Uterus (tissue), 3 donors: ENCODE measurements at regions not wholly inside any gene's neighbourhood (a gene's known extent, or its start where the extent isn't known, plus 50 kb on each side); places are given as distances from the start of the nearest gene placed in this dataset.

Source experiments
- DNase-seq, 2 donors: peaks; one replicate each; pipeline ENCODE4 v3.0.0-alpha.2; 2019 to 2020
- H3K27ac ChIP-seq, 2 donors: fragments of 200-600 bp; sonication (generic); 1 replicate in 1 of 2; 2 replicates in 1 of 2; pipeline ENCODE4 v1.5.1; 2016 to 2018
- H3K27me3 ChIP-seq, 2 donors: fragments of 200-600 bp; sonication (generic); one replicate each; pipeline ENCODE4 v1.5.1; 2018 to 2019; ENCODE audit warnings: control low read depth in 1 of 2
- H3K36me3 ChIP-seq, 2 donors: fragments of 200-600 bp; sonication (generic); one replicate each; pipeline ENCODE4 v1.5.1; 2019; ENCODE audit warnings: control low read depth in 1 of 2
- H3K4me1 ChIP-seq, 2 donors: fragments of 200-600 bp; sonication (generic); one replicate each; pipeline ENCODE4 v1.5.1; 2018 to 2019; ENCODE audit warnings: control low read depth in 1 of 2
- H3K4me3 ChIP-seq, 2 donors: fragments of 200-600 bp; sonication (generic); 1 replicate in 1 of 2; 2 replicates in 1 of 2; pipeline ENCODE4 v1.5.1; 2018 to 2019; ENCODE audit warnings: mild to moderate bottlenecking in 1 of 2
- H3K9me3 ChIP-seq, 2 donors: fragments of 200-600 bp; sonication (generic); one replicate each; pipeline ENCODE4 v1.5.1; 2019; ENCODE audit warnings: control low read depth in 1 of 2
- POLR2A ChIP-seq, 2 donors: fragments of 450-650 bp; IDR thresholded peaks; one replicate each; pipeline ENCODE4 v1.6.1; 2016; ENCODE audit warnings: antibody characterized with exemption in 2 of 2, mild to moderate bottlenecking in 1 of 2, moderate library complexity in 1 of 2
- intact Hi-C: fragments of 100-400 bp; cut with DNase I; formaldehyde crosslinking; loops from one replicate; pipeline ENCODE4 v1.15.1; 2023; ENCODE audit warnings: low total_unique reads
- TF ChIP-seq, protein P1 (sequence below), 4 experiments: fragments of 200-600 bp in 2 of 4; fragments of 450-650 bp in 2 of 4; sonication (generic) in 2 of 4; IDR thresholded peaks; one replicate each; pipeline ENCODE4 v1.5.1; 2016 to 2019; ENCODE audit warnings: antibody characterized with exemption in 4 of 4, mild to moderate bottlenecking in 2 of 4, moderate library complexity in 1 of 4
- donor health status: DM: yes; HTN: yes; CAD: no.

DNA sequence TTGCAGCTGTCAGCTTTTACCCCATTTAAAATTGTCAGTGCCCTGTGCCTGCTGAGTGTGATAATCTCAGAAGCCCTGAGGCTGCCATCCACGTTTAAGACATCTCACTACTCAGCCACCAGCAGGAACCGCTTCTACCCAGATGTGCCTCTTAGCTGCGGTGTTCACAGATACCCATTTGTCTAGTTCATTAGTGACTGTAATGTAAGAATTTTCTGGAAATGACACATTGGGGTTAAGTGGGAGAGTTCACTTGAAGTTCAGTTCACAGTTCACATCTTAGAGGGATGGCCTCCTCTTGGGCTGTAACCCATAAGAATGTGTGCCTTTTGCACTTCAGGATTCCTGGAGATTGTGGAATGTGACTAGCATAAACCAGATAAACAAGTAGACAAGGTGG is 477.7 kb downstream of the BTBD3 start:
- TF ChIP-seq POLR2A (IDR thresholded peaks at IDR 0.05), result no peak
- TF ChIP-seq, protein P1, sequence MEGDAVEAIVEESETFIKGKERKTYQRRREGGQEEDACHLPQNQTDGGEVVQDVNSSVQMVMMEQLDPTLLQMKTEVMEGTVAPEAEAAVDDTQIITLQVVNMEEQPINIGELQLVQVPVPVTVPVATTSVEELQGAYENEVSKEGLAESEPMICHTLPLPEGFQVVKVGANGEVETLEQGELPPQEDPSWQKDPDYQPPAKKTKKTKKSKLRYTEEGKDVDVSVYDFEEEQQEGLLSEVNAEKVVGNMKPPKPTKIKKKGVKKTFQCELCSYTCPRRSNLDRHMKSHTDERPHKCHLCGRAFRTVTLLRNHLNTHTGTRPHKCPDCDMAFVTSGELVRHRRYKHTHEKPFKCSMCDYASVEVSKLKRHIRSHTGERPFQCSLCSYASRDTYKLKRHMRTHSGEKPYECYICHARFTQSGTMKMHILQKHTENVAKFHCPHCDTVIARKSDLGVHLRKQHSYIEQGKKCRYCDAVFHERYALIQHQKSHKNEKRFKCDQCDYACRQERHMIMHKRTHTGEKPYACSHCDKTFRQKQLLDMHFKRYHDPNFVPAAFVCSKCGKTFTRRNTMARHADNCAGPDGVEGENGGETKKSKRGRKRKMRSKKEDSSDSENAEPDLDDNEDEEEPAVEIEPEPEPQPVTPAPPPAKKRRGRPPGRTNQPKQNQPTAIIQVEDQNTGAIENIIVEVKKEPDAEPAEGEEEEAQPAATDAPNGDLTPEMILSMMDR (IDR thresholded peaks at IDR 0.05), result no peak
- Histone ChIP-seq H3K27me3 (no peaks in the 10 kb centered on the region), H3K9me3 (no peaks in the 10 kb centered on the region), H3K36me3 (no peaks in the 10 kb centered on the region), H3K4me1 (no peaks in the 10 kb centered on the region), H3K27ac (no peak overlapping the region), H3K4me3 (no peak overlapping the region)
- intact Hi-C loops, result no loop called here
- no peak for DNase-seq

DNA sequence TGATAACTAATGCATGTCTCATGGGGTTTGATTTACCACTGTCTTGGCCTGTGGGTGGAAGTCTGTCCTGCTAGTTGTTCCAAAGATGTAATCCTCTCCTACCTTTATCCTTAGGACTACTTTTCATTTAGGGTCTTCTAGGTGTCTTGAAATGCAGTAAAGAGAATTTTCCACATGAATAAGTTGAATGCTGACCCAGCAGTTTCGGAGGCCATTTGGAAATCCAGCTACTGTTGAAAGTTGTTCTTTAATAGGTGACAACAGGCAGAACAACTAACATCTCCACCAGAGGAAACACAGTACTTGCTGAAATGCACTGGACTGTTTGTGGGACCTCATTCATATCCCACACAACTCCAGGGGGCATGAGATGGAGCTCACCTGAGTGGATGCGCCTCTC is 478.1 kb downstream of the BTBD3 start:
- no peak overlapping the region for H3K27ac ChIP-seq
- H3K4me3 ChIP-seq, result no peak overlapping the region
- H3K27me3 ChIP-seq, result no peaks in the 10 kb centered on the region
- TF ChIP-seq POLR2A (IDR thresholded peaks at IDR 0.05), result no peak
- TF ChIP-seq, protein P1 (IDR thresholded peaks at IDR 0.05), result no peak
- no peaks in the 10 kb centered on the region for H3K4me1 ChIP-seq
- no peaks in the 10 kb centered on the region for H3K36me3 ChIP-seq
- intact Hi-C loops, result no loop called here
- no peaks in the 10 kb centered on the region for H3K9me3 ChIP-seq
- no peak for DNase-seq

DNA sequence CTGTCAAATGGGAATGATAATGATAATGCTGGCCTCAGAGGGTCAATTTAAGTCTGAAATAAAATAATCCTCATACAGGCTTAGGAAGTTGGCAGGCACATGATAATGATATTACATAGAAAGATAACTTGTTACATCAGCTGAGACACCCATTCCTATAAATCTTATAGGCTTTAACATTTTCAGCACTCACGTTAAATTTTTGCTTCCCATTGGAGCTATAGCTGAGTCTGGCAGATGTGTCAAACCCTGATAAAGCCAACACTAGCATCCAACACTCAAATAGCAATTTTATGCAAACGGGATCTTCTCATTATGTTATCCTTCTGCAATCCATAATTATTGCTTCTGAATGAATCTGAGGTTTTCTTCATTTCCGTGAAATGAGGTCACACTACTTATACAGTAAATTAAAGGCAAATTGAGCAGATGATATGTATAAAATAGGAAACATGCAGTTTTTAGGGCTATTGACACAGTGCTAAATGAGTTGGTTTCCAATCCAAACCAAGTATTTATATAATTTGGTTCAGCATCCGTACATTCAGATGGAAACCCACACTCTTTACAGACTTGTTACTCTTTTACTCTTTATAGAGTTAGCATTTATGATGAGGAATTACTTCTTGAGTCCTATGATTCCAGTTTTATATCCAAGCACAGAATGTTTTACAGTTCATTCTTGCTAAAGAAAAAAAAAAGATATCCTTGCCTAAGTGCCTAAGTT is 481.6 kb downstream of the BTBD3 start:
- no peaks in the 10 kb centered on the region for H3K4me1 ChIP-seq
- H3K27ac ChIP-seq, result no peak overlapping the region
- H3K27me3 ChIP-seq, result no peaks in the 10 kb centered on the region
- H3K36me3 ChIP-seq, result no peaks in the 10 kb centered on the region
- H3K9me3 ChIP-seq, result no peaks in the 10 kb centered on the region
- no peak overlapping the region for H3K4me3 ChIP-seq
- intact Hi-C loops, result no loop called here
- no peak for TF ChIP-seq POLR2A (IDR thresholded peaks at IDR 0.05)
- TF ChIP-seq, protein P1 (IDR thresholded peaks at IDR 0.05), result no peak
- DNase-seq, result no peak

DNA sequence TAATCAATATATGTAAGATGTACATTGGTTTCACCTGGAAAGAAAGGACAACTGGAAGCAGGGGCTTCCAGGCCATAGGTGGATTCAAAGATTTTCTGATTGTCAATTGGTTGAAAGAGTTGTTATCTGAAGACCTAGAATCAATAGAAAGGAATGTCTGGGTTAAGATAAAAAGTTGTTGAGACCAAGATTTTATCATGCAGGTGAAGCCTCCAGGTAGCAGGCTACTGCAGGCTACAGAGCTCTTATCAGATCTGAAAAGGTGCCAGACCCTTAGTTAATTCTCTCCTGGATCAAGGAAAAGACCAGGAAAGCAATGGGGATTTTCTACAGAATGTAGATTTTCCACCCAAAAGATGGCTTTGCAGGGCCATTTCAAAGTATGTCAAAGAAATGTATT is 487.2 kb downstream of the BTBD3 start:
- TF ChIP-seq, protein P1 (IDR thresholded peaks at IDR 0.05), result no peak
- TF ChIP-seq POLR2A (IDR thresholded peaks at IDR 0.05), result no peak
- no peaks in the 10 kb centered on the region for H3K27me3 ChIP-seq
- DNase-seq, result no peak
- no peaks in the 10 kb centered on the region for H3K4me1 ChIP-seq
- no peaks in the 10 kb centered on the region for H3K36me3 ChIP-seq
- no peak overlapping the region for H3K27ac ChIP-seq
- no peak overlapping the region for H3K4me3 ChIP-seq
- intact Hi-C loops, result no loop called here
- no peaks in the 10 kb centered on the region for H3K9me3 ChIP-seq

DNA sequence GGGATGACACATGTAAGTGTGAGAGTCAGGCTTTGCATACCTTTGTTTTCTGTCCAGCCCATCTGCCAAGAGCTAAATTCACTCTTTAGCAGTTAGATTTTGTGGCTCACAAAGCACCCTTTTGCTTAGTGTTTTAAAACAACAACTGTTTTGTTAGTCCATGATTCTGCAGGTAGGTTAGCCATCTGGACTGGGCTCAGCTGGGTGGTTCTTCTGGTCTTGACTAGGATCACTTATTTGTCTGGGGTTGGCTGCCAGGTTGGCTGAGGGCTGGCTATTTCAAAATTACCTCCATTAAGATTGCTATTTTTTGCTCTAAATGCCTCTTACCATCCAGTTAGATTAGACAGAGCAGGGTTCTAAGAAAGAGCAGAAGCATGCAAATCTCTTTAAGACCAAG is 489.3 kb downstream of the BTBD3 start:
- no peaks in the 10 kb centered on the region for H3K36me3 ChIP-seq
- H3K4me3 ChIP-seq, result no peak overlapping the region
- intact Hi-C loops, result no loop called here
- H3K9me3 ChIP-seq, result no peaks in the 10 kb centered on the region
- no peaks in the 10 kb centered on the region for H3K27me3 ChIP-seq
- no peak overlapping the region for H3K27ac ChIP-seq
- no peak for TF ChIP-seq POLR2A (IDR thresholded peaks at IDR 0.05)
- TF ChIP-seq, protein P1 (IDR thresholded peaks at IDR 0.05), result no peak
- no peak for DNase-seq
- H3K4me1 ChIP-seq, result no peaks in the 10 kb centered on the region
